GM21367 (cell line): ENCODE measurements at regions not wholly inside any gene's neighbourhood (a gene's known extent, or its start where the extent isn't known, plus 50 kb on each side); places are given as distances from the start of the nearest gene placed in this dataset.
"Not testable (repeated sequence)": the region's sequence is repeated elsewhere in the genome, so short reads cannot be mapped to it uniquely, and the experiment has no call there.

Experiments used
- ATAC-seq: cut with Tn5 transposase; IDR thresholded peaks from one replicate; pipeline ENCODE4 v1.9.1; 2021; ENCODE audit not compliant: unreplicated experiment

DNA sequence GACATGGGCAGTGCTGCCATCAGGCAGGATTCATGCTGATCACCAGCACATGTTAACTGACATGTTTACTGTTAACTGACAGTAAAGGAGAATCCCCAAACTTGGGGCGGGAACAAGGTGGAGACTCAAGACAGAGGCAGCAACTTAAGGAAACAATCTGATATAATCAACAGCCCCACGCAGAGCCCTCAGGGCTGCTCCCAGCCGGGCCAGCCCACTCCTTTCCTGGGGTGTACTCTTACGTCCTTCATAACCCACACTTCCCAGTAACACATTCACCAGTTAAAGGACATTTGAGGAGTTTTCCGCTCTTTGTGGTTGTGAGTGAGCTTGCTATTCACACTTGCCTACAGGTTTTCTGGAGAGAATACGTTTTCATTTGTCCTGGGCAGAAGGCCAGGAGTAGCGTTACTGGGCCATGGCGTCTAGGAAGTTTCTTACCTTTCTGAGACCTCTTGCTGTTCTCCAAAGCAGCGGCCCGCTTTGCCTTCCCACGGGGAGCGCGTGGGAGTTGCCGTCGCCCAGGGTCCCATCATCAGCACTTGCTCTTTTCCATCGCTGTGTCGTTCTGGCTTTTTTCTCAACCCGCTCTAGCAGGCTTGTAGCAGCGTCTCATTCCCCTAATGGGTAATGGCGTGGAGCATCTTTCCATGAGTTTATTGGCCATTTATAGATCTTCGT is 56.4 kb downstream of the FOXF2 start:
- no peak for ATAC-seq

DNA sequence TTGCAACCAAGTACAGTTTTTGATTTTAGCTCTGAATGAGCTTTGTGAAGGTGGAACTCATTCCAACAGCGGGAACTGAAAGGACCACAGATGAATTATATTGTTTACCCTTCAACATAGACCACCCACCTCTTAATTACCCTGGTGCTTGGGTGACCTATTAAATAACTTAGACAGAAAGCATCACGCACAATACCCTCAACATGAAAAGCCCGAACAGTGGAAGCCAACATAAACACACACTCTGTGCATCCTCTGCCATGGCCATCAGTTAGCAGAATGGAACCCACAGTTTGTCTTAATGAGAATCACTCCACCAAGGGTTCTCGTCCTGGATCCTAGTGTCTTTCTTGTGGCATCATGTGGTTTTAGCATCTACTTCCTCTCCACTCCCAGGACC is 60.5 kb downstream of the FOXF2 start:
- no peak for ATAC-seq

GRCh38 chr6:1453024-1453423 is 63.6 kb downstream of the FOXF2 start:
- no peak for ATAC-seq

GRCh38 chr6:1456816-1457215 is 67.4 kb downstream of the FOXF2 start:
- ATAC-seq: not testable (repeated sequence)

- ATAC-seq: no peak
Observed at GRCh38 chr6:1461207-1461606, 71.8 kb downstream of the FOXF2 start.

GRCh38 chr6:1461736-1462135 is 72.4 kb downstream of the FOXF2 start:
- ATAC-seq: no peak

- ATAC-seq: no peak
Observed at GRCh38 chr6:1463275-1463674, 73.9 kb downstream of the FOXF2 start.

DNA sequence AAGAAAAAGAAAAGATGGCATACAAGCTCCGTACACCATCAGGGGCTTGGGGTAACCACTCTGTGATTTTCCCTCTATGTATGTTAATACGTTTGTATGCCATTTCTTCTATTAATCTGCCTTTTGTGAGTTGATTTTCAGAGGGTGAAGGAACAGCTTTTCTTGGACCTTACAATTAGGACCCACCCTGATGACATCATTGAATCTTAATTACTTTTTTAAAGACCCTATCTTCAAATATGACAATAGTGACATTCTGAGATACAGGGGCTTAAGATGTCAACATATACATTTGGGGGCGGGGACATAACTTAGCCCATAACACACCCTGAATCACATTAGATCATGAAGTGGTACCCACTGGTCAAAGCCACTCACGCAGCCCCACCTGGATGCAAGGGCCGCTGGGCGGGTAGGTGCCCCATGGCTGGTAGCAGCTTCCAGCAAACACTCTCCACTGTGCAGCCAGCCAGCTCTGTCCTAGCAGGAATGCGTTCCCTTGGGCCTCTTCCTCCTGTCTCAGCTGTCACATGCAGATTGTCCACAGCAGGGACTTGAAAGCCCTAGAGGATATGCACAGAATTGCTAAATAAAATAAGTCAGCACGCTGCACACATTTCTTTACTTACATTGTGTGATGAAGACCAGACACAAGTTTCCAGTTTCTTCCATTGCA is 74.5 kb downstream of the FOXF2 start:
- no peak for ATAC-seq

- no peak for ATAC-seq
Observed at GRCh38 chr6:1464781-1465370, 75.5 kb downstream of the FOXF2 start.

DNA sequence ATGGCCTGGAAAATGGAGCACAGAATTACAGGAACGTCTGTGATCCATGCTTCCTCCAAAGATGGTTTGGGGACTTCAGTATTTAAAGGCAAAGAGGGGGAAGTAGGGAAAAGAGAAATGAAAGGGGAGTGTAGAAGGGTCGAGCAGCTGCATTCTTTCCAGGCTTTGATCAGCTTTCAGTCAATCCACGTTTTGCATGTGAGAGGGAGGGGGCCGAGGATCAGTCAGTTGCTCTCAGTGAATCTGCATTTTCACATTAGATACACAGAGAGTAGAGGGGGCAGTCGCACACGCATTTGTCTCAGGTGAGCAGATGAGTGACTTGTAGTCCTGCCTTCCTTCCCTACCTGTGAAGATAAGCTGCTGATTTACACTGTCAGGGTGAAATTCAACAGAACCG is 78.8 kb downstream of the FOXF2 start:
- no peak for ATAC-seq

- ATAC-seq: no peak
Observed at GRCh38 chr6:1470040-1470439, 80.7 kb downstream of the FOXF2 start.

DNA sequence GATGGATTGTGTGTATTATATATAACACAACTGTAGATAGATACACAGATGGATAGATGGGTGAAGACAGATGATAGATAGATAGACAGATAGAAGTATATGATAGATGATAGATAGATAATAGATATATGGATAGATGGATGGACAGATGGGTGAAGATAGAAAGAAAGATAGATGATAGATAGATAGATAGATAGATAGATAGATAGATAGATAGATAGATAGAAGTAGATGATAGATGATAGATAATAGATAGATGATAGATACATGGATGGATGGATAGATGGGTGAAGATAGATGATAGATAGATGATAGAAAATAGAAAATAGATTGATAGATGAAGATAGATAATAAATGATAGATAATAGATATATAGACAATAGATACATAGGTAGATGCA is 83.3 kb downstream of the FOXF2 start:
- no peak for ATAC-seq

GRCh38 chr6:1473166-1473565 is 83.8 kb downstream of the FOXF2 start:
- ATAC-seq: no peak

GRCh38 chr6:1473598-1473997 is 84.2 kb downstream of the FOXF2 start:
- no peak for ATAC-seq

- no peak for ATAC-seq
Observed at GRCh38 chr6:1474205-1474604, 84.8 kb downstream of the FOXF2 start.

DNA sequence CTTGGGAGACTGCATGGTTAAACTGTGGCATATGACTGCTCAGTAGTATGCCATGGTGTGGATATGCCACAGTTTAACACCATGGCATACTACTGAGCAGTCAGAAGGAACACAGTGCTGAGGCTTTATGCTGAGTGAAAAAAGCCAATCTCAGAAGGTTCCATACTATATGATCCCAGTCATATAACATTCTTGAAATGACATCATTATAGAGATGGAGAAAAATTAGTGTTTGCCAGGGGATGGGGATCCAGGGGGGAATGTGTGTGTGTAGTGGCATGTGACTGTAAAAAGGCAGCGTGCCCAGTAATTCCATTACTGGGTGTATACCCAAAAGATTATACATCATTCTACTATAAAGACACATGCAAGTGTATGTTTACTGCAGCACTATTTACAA is 85.8 kb downstream of the FOXF2 start:
- no peak for ATAC-seq

DNA sequence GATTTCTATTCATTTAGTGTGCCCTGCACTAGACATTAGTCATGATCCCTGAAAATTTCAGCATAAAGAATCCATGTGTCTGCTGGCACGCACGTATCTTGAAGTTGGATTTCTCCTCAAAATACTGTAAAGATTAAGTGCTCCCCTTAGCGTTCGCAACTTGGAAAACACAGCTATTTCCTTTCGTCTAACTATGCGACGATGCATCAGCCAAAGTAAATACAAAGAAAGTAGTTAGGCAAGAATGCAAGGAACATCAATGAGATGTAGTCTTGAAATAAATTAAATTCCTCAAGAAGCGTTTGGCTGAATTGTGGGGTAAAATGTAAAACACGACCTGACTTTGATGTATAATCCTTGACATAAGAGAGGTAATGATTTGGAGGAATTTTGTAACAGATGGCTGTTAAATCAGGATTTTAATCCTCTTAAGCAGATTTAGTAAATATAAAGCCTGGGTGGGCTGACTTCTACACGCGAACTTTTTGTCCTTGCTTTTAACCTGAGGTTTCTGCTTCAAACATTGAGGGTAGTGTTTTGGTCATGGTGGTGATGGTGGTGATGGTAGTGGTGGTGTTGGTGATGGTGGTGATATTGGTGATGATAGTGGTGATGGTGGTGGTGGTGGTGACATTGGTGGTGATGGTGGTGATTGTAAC is 88.2 kb downstream of the FOXF2 start:
- no peak for ATAC-seq

DNA sequence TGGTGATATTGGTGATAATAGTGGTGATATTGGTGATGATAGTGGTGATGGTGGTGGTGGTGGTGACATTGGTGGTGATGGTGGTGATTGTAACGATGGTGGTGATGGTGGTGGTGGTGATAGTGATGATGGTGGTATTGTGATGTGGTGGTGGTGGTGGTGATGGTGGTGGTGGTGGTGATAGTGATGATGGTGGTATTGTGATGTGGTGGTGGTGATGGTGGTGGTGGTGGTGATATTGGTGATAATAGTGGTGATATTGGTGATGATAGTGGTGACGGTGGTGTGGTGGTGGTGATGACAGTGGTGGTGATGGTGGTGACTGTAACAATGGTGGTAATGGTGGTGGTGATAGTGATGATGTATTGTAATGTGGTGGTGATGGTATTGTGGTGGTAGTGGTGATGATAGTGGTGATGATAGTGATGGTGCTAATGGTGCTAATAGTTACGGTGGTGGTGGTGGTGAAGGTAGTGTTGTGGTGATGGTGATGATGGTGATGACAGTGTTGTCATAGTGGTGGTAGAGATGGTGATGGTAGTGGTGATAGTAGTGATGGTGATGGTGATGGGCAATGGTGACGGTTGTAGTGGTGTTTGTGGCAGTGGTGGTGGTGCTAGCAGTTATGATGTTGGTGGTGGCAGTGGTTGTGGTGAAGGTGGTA is 88.9 kb downstream of the FOXF2 start:
- not testable (repeated sequence) for ATAC-seq

- ATAC-seq: no peak
Observed at GRCh38 chr6:1479095-1479494, 89.7 kb downstream of the FOXF2 start.

GRCh38 chr6:1479601-1480221 is 90.3 kb downstream of the FOXF2 start:
- ATAC-seq: no peak

DNA sequence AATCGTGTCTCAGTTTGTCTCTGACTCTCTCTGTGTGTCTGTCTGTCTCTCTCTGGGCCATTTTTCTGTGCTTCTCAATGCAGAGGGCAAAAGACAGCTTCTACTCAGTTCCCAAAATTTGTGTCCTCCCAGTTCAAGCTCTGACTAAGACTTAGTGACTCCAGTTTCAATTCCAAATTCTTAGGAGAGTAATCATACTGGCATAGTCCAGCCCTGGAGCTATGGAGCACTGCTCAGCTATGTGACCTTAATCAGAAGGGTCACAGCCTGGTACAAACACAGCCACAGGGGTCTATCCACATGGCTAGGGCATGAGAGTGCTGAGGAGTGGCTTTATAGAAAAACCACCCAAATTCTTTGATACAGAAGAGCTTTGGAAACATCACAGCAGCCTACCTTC is 91.9 kb downstream of the FOXF2 start:
- ATAC-seq: no peak
